PFSK-1 (cell line): ENCODE measurements at regions not wholly inside any gene's neighbourhood (a gene's known extent, or its start where the extent isn't known, plus 50 kb on each side); places are given as distances from the start of the nearest gene placed in this dataset.

ENCODE experiments used
- POLR2AphosphoS5 ChIP-seq: IDR thresholded peaks from 2 replicates; pipeline ENCODE4 v1.6.1; 2012; ENCODE audit warnings: low read depth, mild to moderate bottlenecking, control low read depth, low read length, moderate library complexity
- TAF1 ChIP-seq: IDR thresholded peaks from 2 replicates; pipeline ENCODE4 v1.6.1; 2012; ENCODE audit warnings: low read length, control low read depth, borderline replicate concordance; ENCODE audit not compliant: insufficient read depth

DNA sequence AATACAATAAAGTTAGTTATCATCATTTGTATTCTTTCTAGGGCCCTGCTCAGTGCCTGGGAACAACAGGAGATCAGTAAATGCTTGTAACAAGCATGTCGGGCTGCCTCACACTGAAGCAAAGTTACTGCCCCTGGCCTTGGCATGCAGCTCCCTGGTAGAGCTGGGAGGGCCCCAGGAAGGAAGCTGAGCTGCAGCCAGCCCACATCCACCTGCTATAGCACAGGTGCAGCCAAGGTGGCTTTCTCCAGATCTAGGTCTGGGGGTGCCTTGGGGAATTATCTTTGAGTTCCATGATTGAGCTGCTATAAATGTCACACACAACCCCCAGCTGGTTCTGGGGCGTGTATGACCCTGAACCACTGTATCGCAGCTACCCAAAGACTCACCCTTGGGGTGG, 293.4 kb upstream of the MSX2 start:
- no peak for TF ChIP-seq POLR2AphosphoS5
- no peak for TF ChIP-seq TAF1
